Ishikawa (cell line): ENCODE measurements at regions not wholly inside any gene's neighbourhood (a gene's known extent, or its start where the extent isn't known, plus 50 kb on each side); places are given as distances from the start of the nearest gene placed in this dataset.
A peak's percentile ranks its signal among the peaks of the same experiment; 100 is the strongest.

Experiments
- CEBPB ChIP-seq: IDR thresholded peaks from 2 replicates; pipeline ENCODE4 v1.6.1; 2012
- CREB1 ChIP-seq: IDR thresholded peaks from 2 replicates; pipeline ENCODE4 v1.6.1; 2012; ENCODE audit warnings: low read depth
- EGR1 ChIP-seq: IDR thresholded peaks from 2 replicates; pipeline ENCODE4 v1.6.1; 2012
- EP300 ChIP-seq: IDR thresholded peaks from 2 replicates; pipeline ENCODE4 v1.6.1; 2012; ENCODE audit warnings: borderline replicate concordance
- FOXM1 ChIP-seq: IDR thresholded peaks from 2 replicates; pipeline ENCODE4 v1.6.1; 2012; ENCODE audit warnings: low read depth, borderline replicate concordance
- NFIC ChIP-seq: IDR thresholded peaks from 2 replicates; pipeline ENCODE4 v1.6.1; 2012
- RAD21 ChIP-seq: IDR thresholded peaks from 2 replicates; pipeline ENCODE4 v1.6.1; 2012; ENCODE audit warnings: low read depth
- TAF1 ChIP-seq: IDR thresholded peaks from 2 replicates; pipeline ENCODE4 v1.6.1; 2012; ENCODE audit warnings: low read depth, mild to moderate bottlenecking
- TCF12 ChIP-seq: IDR thresholded peaks from 2 replicates; pipeline ENCODE4 v1.6.1; 2012; ENCODE audit warnings: low read depth
- TEAD4 ChIP-seq: IDR thresholded peaks from 2 replicates; pipeline ENCODE4 v1.6.1; 2012
- YY1 ChIP-seq: IDR thresholded peaks from 2 replicates; pipeline ENCODE4 v1.6.1; 2012; ENCODE audit warnings: low read depth
- ZBTB7A ChIP-seq: IDR thresholded peaks from 2 replicates; pipeline ENCODE4 v1.6.1; 2012; ENCODE audit warnings: low read depth
- TF ChIP-seq, protein P1 (sequence below): IDR thresholded peaks from 2 replicates; pipeline ENCODE4 v1.6.1; 2012; ENCODE audit warnings: low read depth, mild to moderate bottlenecking
- TF ChIP-seq, protein P2 (sequence below): IDR thresholded peaks from 2 replicates; pipeline ENCODE4 v1.6.1; 2012
- TF ChIP-seq, protein P3 (sequence below): IDR thresholded peaks from 2 replicates; pipeline ENCODE4 v1.6.1; 2012

DNA sequence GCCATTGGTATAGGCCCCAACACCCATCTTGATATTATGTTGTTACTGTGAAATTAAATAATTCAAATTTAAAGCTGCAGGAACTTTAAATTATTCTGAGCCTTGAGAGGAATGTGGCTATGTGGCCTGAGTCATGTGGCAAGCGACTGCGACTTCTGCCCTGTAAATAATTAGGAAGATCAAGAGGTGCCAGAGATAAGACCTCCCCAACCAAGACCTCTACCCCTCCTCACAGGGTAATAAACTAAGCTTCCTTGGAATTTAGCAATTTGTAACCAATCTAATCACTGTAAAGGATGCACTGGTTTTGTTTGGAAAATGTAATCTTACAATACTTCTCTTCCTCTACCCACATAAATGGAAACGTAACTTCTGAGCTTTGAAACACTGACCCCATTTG is 501.9 kb downstream of the RAPGEF2 start:
- no peak for TF ChIP-seq RAD21
- no peak for TF ChIP-seq EGR1

- no peak for TF ChIP-seq CEBPB
- TF ChIP-seq EP300, result no peak
- TF ChIP-seq NFIC, result no peak
- TF ChIP-seq TCF12, result no peak
- TF ChIP-seq, protein P1, sequence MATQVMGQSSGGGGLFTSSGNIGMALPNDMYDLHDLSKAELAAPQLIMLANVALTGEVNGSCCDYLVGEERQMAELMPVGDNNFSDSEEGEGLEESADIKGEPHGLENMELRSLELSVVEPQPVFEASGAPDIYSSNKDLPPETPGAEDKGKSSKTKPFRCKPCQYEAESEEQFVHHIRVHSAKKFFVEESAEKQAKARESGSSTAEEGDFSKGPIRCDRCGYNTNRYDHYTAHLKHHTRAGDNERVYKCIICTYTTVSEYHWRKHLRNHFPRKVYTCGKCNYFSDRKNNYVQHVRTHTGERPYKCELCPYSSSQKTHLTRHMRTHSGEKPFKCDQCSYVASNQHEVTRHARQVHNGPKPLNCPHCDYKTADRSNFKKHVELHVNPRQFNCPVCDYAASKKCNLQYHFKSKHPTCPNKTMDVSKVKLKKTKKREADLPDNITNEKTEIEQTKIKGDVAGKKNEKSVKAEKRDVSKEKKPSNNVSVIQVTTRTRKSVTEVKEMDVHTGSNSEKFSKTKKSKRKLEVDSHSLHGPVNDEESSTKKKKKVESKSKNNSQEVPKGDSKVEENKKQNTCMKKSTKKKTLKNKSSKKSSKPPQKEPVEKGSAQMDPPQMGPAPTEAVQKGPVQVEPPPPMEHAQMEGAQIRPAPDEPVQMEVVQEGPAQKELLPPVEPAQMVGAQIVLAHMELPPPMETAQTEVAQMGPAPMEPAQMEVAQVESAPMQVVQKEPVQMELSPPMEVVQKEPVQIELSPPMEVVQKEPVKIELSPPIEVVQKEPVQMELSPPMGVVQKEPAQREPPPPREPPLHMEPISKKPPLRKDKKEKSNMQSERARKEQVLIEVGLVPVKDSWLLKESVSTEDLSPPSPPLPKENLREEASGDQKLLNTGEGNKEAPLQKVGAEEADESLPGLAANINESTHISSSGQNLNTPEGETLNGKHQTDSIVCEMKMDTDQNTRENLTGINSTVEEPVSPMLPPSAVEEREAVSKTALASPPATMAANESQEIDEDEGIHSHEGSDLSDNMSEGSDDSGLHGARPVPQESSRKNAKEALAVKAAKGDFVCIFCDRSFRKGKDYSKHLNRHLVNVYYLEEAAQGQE, result no peak
- no peak for TF ChIP-seq EGR1
- no peak for TF ChIP-seq TAF1
- TF ChIP-seq CREB1, result no peak
- no peak for TF ChIP-seq YY1
- TF ChIP-seq, protein P2, sequence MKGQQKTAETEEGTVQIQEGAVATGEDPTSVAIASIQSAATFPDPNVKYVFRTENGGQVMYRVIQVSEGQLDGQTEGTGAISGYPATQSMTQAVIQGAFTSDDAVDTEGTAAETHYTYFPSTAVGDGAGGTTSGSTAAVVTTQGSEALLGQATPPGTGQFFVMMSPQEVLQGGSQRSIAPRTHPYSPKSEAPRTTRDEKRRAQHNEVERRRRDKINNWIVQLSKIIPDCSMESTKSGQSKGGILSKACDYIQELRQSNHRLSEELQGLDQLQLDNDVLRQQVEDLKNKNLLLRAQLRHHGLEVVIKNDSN, result no peak
- TF ChIP-seq FOXM1, result no peak
- TF ChIP-seq RAD21, result no peak
- TF ChIP-seq TEAD4, result no peak
- TF ChIP-seq, protein P3, sequence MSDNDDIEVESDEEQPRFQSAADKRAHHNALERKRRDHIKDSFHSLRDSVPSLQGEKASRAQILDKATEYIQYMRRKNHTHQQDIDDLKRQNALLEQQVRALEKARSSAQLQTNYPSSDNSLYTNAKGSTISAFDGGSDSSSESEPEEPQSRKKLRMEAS, result no peak
- no peak for TF ChIP-seq ZBTB7A
These were observed 504.0 kb downstream of the RAPGEF2 start for GRCh38 chr4:159606835-159607234.

DNA sequence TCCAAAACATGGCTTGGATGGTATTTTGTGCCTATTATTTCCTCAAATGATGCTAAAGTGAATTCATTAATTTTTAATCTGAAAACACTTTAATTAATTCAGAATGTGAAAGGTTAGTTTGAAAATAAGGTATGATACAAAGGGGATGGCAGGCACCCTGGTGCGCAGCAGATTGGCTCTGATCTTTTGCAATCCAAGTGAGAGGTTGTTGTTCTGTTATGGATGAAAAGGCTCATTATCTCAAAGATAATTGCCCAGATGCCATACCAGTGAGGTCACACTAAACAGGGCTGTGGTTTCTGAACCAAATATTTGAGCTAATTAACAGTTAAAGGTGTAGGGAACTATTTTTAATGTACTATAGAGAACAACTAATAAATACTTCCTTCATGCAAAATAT is 504.9 kb downstream of the RAPGEF2 start:
- TF ChIP-seq RAD21 (no peak), CREB1 (no peak), TEAD4 (peak; percentile 93), FOXM1 (peak; percentile 55; the same call in 1 of the 2 replicates), TCF12 (peak; percentile 82), ZBTB7A (no peak), CEBPB (peak; percentile 91), EP300 (peak; percentile 91), EGR1 (no peak), YY1 (no peak), TAF1 (no peak), NFIC (peak; percentile 75)
- TF ChIP-seq, protein P3, result no peak
- TF ChIP-seq, protein P2, result no peak
- TF ChIP-seq, protein P1, result no peak

DNA sequence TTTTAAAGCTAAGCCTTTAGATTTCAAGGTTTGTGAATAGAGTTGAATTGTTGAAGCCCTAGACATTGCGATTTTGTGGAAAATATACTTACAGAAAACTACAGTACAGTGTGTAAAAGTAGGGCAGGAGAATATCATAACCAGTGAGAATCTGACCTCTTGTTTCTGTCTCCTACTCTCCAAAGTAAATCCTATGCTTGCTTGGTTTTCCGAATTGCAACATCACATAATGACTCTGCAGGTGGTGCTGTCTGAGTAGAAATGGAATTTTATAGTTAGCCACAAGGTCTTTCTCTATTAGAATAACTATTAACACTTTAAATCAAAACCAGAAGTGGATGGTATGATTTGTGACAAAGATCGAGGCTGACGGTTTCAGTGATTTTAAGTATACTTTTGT is 505.6 kb downstream of the RAPGEF2 start:
- peak; percentile 83; the same call in 1 of the 2 replicates for TF ChIP-seq EP300
- no peak for TF ChIP-seq CREB1
- peak; percentile 40; the same call in 1 of the 2 replicates for TF ChIP-seq NFIC
- TF ChIP-seq YY1, result no peak
- peak; percentile 23; the same call in 1 of the 2 replicates for TF ChIP-seq TCF12
- peak; percentile 71 for TF ChIP-seq TEAD4
- TF ChIP-seq EGR1, result no peak
- TF ChIP-seq, protein P3, result no peak
- TF ChIP-seq, protein P2, result no peak
- peak; percentile 98 for TF ChIP-seq CEBPB
- TF ChIP-seq ZBTB7A, result no peak
- peak; percentile 59; the same call in 1 of the 2 replicates for TF ChIP-seq FOXM1
- TF ChIP-seq TAF1, result no peak
- TF ChIP-seq RAD21, result peak; percentile 87
- TF ChIP-seq, protein P1, result no peak
